ENCODE measurements at regions not wholly inside any gene's neighbourhood (a gene's known extent, or its start where the extent isn't known, plus 50 kb on each side); places are given as distances from the start of the nearest gene placed in this dataset.
"Not testable (repeated sequence)": the region's sequence is repeated elsewhere in the genome, so short reads cannot be mapped to it uniquely, and the experiment has no call there.

- DNase-seq; in situ Hi-C loops (cut with HindIII; ENCODE audit: low pct_ligation_motif_present, low pct_unique_long_range_greater_than_20kb, low sequenced_read_pairs): not testable (repeated sequence)
Measured at GRCh38 chr20:30164389-30164788, 1093.1 kb upstream of the DEFB115 start.

- no peak for DNase-seq
- in situ Hi-C loops (cut with HindIII; ENCODE audit: low pct_ligation_motif_present, low pct_unique_long_range_greater_than_20kb, low sequenced_read_pairs) = no loop called here
Measured at GRCh38 chr20:30167540-30167939, 1089.9 kb upstream of the DEFB115 start.

DNA sequence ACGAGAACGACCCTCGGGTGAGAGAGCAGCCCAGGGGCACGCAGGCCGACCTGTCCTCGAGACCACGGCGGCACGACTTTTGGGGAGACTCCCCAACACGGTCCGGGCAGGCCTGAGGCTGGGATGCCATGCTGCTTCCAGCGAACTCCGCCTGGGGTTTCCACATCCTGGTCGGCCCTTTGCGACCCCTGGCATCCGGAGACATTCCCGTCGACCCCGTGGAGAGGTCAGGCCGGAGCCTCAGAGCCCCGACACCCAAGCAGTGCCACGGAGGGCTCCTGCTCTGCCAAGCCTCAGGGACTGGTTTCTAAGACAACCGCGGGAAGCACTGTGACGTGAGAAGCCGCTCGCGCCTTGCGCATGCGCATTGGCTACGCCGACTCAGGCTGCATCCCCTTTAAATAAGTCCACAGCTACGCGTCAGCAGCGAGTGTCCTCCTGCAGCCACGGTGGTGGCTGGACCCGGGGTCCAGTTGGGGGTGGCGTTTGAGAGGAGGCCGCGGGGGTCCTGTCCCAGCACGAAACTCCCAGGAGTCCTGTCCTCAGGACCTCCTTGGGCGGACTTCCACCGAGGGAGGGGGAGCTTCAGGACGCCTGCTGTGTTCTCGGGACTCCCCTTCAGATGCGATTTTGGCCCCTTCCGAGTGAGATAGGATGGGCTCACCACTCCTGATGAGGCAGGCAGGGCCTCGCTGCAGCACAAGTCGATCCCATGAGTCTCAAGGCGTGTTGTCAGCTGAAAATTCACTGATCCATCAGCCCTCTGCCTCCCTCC is 1089.3 kb upstream of the DEFB115 start:
- in situ Hi-C loops (cut with HindIII; ENCODE audit: low pct_ligation_motif_present, low pct_unique_long_range_greater_than_20kb, low sequenced_read_pairs) = no loop called here
- no peak for DNase-seq

DNA sequence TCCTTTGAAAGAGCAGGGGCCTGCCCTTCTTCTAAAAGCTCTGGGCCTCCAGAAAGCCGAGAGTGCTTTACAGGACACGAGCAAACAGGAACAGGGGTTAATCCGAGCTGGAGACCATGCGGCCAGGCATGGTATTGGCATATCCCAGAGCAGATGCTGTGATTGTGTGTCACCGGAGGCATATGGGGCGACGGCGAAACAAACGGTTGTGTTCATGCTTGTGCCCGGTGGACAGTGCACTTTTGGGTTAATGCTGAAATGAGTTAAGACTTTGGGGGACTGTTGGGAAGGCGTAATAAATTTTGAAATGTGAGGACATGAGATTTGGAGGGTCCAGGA is 1088.7 kb upstream of the DEFB115 start:
- in situ Hi-C loops (cut with HindIII; ENCODE audit: low pct_ligation_motif_present, low pct_unique_long_range_greater_than_20kb, low sequenced_read_pairs) = no loop called here
- DNase-seq = no peak

GRCh38 chr20:30175681-30176080 is 1081.8 kb upstream of the DEFB115 start:
- DNase-seq = no peak
- in situ Hi-C loops (cut with HindIII; ENCODE audit: low pct_ligation_motif_present, low pct_unique_long_range_greater_than_20kb, low sequenced_read_pairs) = no loop called here

DNA sequence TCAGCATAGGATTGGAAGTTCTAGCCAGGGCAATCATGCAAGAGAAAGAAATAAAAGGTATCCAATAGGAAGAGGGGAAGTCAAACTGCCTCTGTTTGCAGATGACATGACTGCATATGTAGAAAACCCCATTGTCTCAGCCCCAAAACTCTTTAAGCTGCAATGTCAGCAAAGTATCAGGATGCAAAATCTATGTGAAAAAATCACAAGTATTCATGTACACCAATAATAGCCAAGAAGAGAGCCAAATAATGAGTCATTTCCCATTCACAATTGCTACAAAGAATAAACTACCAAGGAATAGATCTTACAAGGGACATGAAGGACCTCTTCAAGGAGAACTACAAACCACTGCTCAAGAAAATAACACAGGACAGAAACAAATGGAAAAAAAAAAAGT is 1074.3 kb upstream of the DEFB115 start:
- in situ Hi-C loops (cut with HindIII; ENCODE audit: low pct_ligation_motif_present, low pct_unique_long_range_greater_than_20kb, low sequenced_read_pairs); DNase-seq: not testable (repeated sequence)

- in situ Hi-C loops (cut with HindIII; ENCODE audit: low pct_ligation_motif_present, low pct_unique_long_range_greater_than_20kb, low sequenced_read_pairs); DNase-seq: not testable (repeated sequence)
Measured at GRCh38 chr20:30191785-30192184, 1065.7 kb upstream of the DEFB115 start.

DNA sequence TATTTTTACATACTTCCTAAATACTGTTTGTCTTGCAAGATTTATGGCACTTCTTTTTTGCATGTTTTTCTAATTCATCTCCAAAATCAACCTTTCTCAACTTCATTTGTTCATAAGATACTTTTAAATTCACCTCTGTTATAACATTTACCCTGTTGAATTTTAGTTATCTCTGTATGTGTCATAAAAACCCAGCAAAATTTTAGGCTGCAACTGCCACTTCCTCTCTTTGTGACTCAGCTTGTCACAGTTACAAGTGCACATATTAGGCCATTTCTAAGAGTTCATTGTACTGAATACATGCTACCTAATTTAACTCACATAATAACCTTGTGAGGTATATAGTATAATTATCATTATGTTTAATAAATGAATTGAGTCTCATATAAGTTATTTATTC is 1023.0 kb upstream of the DEFB115 start:
- DNase-seq = not testable (repeated sequence)

DNA sequence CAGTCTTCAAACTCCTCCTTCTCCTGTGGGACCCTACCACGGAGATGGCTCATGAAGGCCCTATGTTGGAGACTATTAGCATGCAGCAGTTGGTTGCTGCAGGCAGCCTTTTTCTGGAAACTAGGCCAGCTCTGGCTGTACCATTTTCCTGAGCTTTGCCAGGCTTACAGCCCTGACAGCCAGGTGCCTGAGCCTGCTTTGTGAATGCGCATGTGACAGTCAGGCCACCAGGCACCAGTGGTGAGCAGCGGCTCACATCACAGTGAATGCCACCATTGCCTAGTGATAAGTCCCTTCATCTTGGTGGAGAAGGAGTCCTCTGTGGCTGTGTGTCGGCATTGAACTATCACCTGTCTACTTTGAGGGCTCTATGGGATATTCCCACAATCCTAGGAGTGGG is 982.4 kb upstream of the DEFB115 start:
- in situ Hi-C loops (cut with HindIII; ENCODE audit: low pct_ligation_motif_present, low pct_unique_long_range_greater_than_20kb, low sequenced_read_pairs); DNase-seq: not testable (repeated sequence)

More for the DNA sequence above, 1023.0 kb upstream of the DEFB115 start:
- in situ Hi-C loops (cut with HindIII; ENCODE audit: low pct_ligation_motif_present, low pct_unique_long_range_greater_than_20kb, low sequenced_read_pairs) = not testable (repeated sequence)

DNA sequence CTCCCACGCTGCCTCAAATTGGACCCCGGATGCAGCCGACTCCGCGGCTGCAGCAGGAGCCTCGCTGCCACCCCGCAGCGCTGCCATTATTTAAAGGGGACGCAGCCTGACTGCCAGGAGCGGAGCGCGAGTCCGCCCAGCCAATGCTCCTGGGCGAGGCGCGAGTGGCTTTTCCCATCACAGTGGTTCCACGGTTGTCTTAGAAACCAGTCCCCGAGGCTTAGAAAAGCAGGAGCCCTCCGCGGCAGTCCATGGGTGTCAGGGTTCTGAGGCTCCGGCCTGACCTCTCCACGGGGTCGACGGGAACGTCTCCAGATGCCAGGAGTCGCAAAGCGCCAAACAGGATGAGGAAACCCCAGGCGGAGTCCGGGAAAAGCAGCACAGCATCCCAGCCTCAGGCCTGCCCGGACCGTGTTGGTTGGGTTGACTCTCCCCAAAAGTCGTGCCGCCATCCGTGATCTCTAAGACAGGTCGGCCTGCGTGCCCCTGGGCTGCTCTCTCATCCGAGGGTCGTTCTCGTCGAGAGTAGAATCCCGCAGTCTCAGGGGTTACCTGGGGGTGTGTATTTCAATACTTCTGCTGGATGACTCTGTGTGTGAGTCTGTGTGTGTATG is 975.8 kb upstream of the DEFB115 start:
- no peak for DNase-seq
- in situ Hi-C loops (cut with HindIII; ENCODE audit: low pct_ligation_motif_present, low pct_unique_long_range_greater_than_20kb, low sequenced_read_pairs) = no loop called here

DNA sequence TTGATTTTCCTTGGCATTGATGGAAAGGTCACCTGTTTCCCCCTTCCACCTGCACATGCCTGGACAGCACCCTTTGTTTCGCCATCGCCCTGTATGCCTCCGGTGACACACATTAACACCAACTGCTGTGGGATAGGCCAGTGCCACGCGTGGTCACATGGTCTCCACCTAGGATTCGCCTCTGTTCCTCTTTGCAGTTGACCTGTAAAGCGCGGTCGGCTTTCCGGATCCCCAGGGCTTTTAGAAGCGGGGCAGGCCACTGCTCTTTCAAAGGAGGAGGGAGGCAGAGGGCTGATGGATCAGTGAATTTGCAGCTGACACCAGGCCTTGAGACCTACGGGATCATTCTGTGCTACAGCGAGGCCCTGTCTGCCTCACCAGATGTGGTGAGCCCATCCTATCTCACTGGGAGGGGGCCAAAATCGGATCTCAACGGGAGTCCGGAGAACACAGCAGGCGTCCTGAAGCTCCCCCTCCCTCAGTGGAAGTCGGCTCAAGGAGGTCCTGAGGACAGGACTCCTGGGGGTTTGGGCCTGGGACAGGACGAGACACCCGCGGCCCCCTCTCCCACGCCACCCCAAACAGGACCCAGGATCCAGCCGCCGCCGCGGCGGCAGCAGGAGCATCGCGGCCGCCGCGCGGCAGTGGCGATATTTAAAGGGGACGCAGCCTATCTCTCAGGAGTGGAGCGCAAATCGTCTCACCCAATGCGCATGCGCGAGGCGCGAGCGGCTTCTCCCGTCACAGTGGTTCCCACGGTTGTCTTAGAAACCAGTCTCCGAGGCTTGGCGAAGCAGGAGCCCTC is 973.8 kb upstream of the DEFB115 start:
- peak; percentile 55 for DNase-seq
- in situ Hi-C loops (cut with HindIII; ENCODE audit: low pct_ligation_motif_present, low pct_unique_long_range_greater_than_20kb, low sequenced_read_pairs) = not testable (repeated sequence)

DNA sequence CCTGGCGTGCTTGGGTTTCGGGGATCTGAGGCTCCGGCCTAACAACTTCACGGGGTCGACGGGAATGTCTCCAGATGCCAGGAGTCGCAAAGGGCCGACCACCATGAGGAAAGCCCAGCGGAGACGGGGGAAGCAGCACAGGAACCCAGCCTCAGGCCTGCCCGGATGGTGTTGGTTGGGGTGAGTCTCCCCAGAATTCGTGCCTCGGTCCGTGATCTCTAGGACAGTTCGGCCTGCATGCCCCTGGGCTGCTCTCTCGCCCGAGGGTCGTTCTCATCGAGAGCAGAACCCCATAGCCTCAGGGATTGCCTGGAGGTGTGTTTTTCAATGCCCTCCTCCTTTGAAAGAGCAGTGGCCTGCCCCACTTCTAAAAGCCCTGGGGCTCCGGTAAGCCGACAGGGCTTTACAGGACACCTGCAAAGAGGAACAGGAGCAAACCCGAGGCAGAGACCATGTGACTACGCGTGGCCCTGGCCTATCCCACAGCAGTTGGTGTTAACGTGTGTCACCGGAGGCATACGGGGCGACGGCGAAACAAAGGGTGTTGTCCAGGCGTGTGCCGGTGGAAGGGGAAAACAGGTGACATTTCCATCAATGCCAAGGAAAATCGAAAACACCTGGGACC is 973.1 kb upstream of the DEFB115 start:
- DNase-seq = no peak
- in situ Hi-C loops (cut with HindIII; ENCODE audit: low pct_ligation_motif_present, low pct_unique_long_range_greater_than_20kb, low sequenced_read_pairs) = no loop called here

GRCh38 chr20:30285677-30286076 is 971.8 kb upstream of the DEFB115 start:
- in situ Hi-C loops (cut with HindIII; ENCODE audit: low pct_ligation_motif_present, low pct_unique_long_range_greater_than_20kb, low sequenced_read_pairs) = no loop called here

GRCh38 chr20:30286157-30286556 is 971.3 kb upstream of the DEFB115 start:
- DNase-seq = no peak
- in situ Hi-C loops (cut with HindIII; ENCODE audit: low pct_ligation_motif_present, low pct_unique_long_range_greater_than_20kb, low sequenced_read_pairs) = no loop called here

More at GRCh38 chr20:30285677-30286076, 971.8 kb upstream of the DEFB115 start:
- no peak for DNase-seq

GRCh38 chr20:30287459-30287858 is 970.0 kb upstream of the DEFB115 start:
- in situ Hi-C loops (cut with HindIII; ENCODE audit: low pct_ligation_motif_present, low pct_unique_long_range_greater_than_20kb, low sequenced_read_pairs) = not testable (repeated sequence)

GRCh38 chr20:30288346-30288745 is 969.1 kb upstream of the DEFB115 start:
- no peak for DNase-seq
- in situ Hi-C loops (cut with HindIII; ENCODE audit: low pct_ligation_motif_present, low pct_unique_long_range_greater_than_20kb, low sequenced_read_pairs) = no loop called here

More at GRCh38 chr20:30287459-30287858, 970.0 kb upstream of the DEFB115 start:
- not testable (repeated sequence) for DNase-seq

GRCh38 chr20:30289049-30289448 is 968.4 kb upstream of the DEFB115 start:
- in situ Hi-C loops (cut with HindIII; ENCODE audit: low pct_ligation_motif_present, low pct_unique_long_range_greater_than_20kb, low sequenced_read_pairs); DNase-seq: not testable (repeated sequence)

- DNase-seq; in situ Hi-C loops (cut with HindIII; ENCODE audit: low pct_ligation_motif_present, low pct_unique_long_range_greater_than_20kb, low sequenced_read_pairs): not testable (repeated sequence)
Measured at GRCh38 chr20:30289711-30290141, 967.7 kb upstream of the DEFB115 start.

All from ACHN (cell line).